BJ (cell line): ENCODE measurements at regions not wholly inside any gene's neighbourhood (a gene's known extent, or its start where the extent isn't known, plus 50 kb on each side); places are given as distances from the start of the nearest gene placed in this dataset.

Source experiments
- CTCF ChIA-PET: fragments of 350-600 bp; formaldehyde crosslinking; extraction: SDS; loops from one replicate; lab custom pipeline; 2021; ENCODE audit warnings: antibody characterized with exemption, inconsistent platforms; lab: Yijun Ruan, JAX
- POLR2A ChIA-PET: fragments of 300-600 bp; sonication (Branson Sonifier 250); formaldehyde crosslinking; extraction: SDS; loops from one replicate; lab custom pipeline; 2021; ENCODE audit warnings: antibody characterized with exemption; lab: Charles Lee
- DNase-seq: peaks from one replicate; pipeline ENCODE4 v3.0.0-alpha.2; 2011; ENCODE audit warnings: low read depth
- H3K27me3 ChIP-seq: 2 replicates; pipeline ENCODE4 v1.6.0; 2011; ENCODE audit warnings: low read length; ENCODE audit not compliant: control insufficient read depth, insufficient read depth
- H3K36me3 ChIP-seq: 2 replicates; pipeline ENCODE4 v1.5.1; 2011; ENCODE audit warnings: low read length; ENCODE audit not compliant: control insufficient read depth, insufficient read depth
- H3K4me3 ChIP-seq: 2 replicates; pipeline ENCODE4 v1.5.1; 2011; ENCODE audit warnings: low read depth, mild to moderate bottlenecking, control low read depth, low read length
- TF ChIP-seq, protein P1 (sequence below): IDR thresholded peaks from 2 replicates; pipeline ENCODE4 v1.5.1; 2011; ENCODE audit warnings: low read depth, mild to moderate bottlenecking, control low read depth, inconsistent platforms, low read length, moderate library complexity; ENCODE audit not compliant: insufficient read depth

DNA sequence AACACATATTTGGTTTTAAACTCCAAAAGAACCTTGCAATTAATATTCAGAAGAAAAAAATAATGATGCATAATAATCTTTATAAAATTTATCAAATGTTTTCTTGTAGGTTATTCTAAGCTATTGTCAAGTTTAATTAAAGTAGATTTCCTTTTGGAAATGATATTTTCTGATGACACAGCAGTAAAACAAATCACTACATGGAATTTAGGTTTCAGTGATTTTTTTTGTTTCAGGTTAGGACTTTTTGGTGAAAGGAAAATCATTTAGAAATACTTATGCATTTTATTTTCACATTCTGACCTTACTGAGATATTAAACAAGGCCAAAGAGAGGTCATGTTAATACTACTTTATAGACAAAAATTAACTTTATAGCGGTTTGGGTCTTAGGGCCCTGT is 1067.2 kb downstream of the TMTC2 start:
- no peak for DNase-seq
- ChIA-PET CTCF (no interaction called here), POLR2A (no interaction called here)
- no peaks in the 10 kb centered on the region for H3K36me3 ChIP-seq
- TF ChIP-seq, protein P1, sequence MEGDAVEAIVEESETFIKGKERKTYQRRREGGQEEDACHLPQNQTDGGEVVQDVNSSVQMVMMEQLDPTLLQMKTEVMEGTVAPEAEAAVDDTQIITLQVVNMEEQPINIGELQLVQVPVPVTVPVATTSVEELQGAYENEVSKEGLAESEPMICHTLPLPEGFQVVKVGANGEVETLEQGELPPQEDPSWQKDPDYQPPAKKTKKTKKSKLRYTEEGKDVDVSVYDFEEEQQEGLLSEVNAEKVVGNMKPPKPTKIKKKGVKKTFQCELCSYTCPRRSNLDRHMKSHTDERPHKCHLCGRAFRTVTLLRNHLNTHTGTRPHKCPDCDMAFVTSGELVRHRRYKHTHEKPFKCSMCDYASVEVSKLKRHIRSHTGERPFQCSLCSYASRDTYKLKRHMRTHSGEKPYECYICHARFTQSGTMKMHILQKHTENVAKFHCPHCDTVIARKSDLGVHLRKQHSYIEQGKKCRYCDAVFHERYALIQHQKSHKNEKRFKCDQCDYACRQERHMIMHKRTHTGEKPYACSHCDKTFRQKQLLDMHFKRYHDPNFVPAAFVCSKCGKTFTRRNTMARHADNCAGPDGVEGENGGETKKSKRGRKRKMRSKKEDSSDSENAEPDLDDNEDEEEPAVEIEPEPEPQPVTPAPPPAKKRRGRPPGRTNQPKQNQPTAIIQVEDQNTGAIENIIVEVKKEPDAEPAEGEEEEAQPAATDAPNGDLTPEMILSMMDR, result no peak
- H3K27me3 ChIP-seq, result no peaks in the 10 kb centered on the region
- no peak overlapping the region for H3K4me3 ChIP-seq

GRCh38 chr12:83753205-83753604 is 1066.5 kb downstream of the TMTC2 start:
- POLR2A ChIA-PET, result no interaction called here
- no peaks in the 10 kb centered on the region for H3K36me3 ChIP-seq
- CTCF ChIA-PET, result no interaction called here
- H3K4me3 ChIP-seq, result no peak overlapping the region
- no peak for DNase-seq
- no peaks in the 10 kb centered on the region for H3K27me3 ChIP-seq
- TF ChIP-seq, protein P1, result no peak

- DNase-seq, result no peak
- Histone ChIP-seq H3K27me3 (no peaks in the 10 kb centered on the region), H3K36me3 (no peaks in the 10 kb centered on the region), H3K4me3 (no peak overlapping the region)
- ChIA-PET CTCF (no interaction called here), POLR2A (no interaction called here)
- TF ChIP-seq, protein P1, result no peak
Observed at GRCh38 chr12:83739607-83740006, 1052.9 kb downstream of the TMTC2 start.

DNA sequence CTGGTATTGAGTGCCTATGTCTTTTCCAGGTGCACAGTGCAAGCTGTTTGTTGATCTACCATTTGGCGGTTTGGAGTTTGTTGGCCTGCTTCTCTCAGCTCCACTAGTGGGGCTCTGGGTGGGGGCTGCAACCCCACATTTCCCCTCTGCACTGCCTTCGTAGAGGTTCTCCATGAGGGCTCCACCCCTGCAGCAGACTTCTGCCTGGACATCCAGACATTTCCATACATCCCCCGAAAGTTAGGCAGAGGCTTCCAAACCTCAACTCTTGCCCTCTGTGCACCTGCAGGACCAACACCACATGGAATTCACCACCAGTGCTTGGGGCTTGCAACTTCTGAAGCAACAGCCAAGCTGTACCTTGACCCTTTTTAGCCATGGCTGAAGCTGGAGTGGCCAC is 1024.1 kb downstream of the TMTC2 start:
- H3K36me3 ChIP-seq, result no peaks in the 10 kb centered on the region
- no peak for DNase-seq
- TF ChIP-seq, protein P1, result no peak
- H3K27me3 ChIP-seq, result no peaks in the 10 kb centered on the region
- H3K4me3 ChIP-seq, result no peak overlapping the region
- CTCF ChIA-PET, result interaction anchor here (0.6 kb wide), 2 partner anchors 100 to 198 kb away, joined by 3 read pairs; no protein-coding TSS in a partner anchor
- POLR2A ChIA-PET, result no interaction called here

DNA sequence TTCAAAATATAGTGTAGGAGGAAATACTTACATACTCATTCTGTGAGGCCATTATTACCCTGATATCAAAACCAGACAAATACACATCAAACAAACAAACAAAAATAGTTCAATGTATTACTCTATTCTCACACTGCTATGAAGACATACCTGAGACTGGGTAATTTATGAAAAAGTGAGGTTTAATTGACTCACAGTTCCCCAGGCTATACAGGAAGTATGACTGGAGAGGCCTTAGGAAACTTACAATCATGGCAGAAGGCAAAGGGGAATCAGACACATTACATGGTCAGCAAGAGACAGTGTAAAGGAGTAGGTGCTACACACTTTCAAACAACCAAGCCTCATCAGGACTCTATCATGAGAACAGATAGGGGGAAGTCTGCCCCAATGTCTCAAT is 1023.2 kb downstream of the TMTC2 start:
- CTCF ChIA-PET, result no interaction called here

More for the DNA sequence above, 1023.2 kb downstream of the TMTC2 start:
- TF ChIP-seq, protein P1, result no peak
- POLR2A ChIA-PET, result no interaction called here
- DNase-seq, result no peak
- Histone ChIP-seq H3K27me3 (no peaks in the 10 kb centered on the region), H3K36me3 (no peaks in the 10 kb centered on the region), H3K4me3 (no peak overlapping the region)
